HG03432 (cell line): ENCODE measurements at regions not wholly inside any gene's neighbourhood (a gene's known extent, or its start where the extent isn't known, plus 50 kb on each side); places are given as distances from the start of the nearest gene placed in this dataset.
"Not testable (repeated sequence)": the region's sequence is repeated elsewhere in the genome, so short reads cannot be mapped to it uniquely, and the experiment has no call there.

Experiments used
- ATAC-seq: cut with Tn5 transposase; IDR thresholded peaks from one replicate; pipeline ENCODE4 v1.9.1; 2021; ENCODE audit warnings: mild to moderate bottlenecking, moderate library complexity; ENCODE audit not compliant: unreplicated experiment

DNA sequence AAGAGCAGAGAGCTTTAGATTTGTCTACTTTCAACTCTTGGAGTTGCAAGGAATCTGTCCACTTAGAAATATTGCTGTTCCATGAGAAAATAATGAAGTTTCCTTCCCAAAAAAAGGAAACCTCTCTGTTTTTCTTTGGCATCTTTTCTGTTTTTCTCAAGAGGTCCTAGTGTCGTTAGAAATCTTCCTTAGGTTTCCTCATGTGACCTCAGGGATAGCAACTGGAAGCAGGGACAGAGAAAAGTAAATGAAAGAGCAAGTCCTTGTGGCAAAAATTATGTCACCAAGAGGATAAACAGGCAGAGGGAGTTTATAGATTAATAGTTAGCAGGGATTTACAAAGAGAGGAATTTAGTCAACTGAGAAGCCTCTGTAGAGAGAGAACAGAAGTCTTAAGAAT is 478.4 kb upstream of the ADGRL3 start:
- ATAC-seq = no peak

DNA sequence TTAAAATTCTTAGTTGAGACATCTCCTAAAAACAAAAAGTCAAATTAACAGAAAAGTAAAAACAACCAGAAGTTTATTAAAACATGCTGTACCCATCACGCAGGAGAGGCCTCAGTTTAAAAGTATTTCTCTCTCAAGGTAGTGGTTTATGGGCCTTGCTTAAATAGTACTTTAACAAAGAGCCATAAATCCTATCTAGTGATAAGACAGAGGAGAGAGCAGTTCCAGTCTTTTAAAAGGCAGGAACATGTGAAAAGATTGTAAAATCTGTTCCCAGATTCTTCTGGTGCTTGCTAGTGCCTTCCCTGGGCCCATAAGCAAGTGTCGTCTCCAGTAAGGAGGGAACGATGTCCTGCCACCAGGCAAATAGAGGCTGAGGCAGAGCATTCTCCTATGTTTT is 476.3 kb upstream of the ADGRL3 start:
- no peak for ATAC-seq

DNA sequence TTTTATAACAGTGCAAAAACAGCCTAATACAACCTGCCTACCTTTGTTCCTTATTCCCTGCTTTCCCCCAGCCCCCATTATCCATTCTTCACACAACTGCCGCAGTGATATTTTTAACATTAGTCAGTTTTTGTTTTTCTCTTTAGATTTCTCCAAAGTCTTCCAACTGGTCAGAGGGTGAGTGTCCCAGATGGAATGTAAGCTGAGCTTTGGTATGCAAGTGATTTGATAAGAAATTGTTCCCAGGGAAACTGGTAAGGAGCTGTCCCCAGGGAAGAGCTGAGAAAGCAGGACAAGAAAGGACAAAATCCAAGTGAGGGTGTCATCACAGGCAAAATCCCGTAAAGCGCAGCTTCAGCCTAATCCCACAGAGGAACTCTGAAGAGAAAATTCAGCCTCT is 475.5 kb upstream of the ADGRL3 start:
- no peak for ATAC-seq

DNA sequence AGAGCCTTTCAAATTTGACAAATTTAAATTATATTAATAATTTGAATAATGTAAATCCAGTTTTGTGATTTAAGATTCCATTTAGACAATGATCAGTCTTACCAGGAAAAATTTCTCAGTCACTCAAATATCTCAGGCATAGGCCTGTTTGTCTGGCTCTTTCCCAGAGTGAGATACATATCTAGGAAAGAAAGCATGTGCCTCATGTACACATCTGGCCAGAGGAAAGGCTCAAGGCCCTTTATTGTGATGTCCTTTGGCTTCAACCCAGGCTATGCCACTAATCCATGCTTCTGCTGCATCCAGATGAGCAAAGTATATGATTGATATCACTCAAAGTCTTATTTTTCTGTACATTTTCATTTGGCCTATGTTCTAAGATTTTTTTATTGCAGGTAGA is 473.3 kb upstream of the ADGRL3 start:
- no peak for ATAC-seq

DNA sequence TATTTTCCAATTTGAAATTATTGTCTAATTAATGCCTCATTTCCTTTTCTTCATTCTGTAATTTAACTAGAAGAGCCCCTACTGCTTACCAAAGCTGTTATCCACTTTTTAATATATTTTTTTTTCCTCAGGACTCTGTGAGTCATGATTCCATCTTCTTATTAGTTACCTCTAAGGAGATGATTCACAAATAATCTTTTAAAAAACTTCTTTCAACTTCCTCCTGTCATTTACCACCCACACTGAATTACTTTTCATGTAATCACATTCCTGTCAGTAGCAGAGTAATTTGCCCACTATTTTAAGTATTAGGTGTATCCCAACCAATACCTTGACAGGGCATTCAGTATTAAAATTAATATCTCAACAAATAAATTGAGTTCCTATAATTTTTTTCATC is 470.9 kb upstream of the ADGRL3 start:
- no peak for ATAC-seq

DNA sequence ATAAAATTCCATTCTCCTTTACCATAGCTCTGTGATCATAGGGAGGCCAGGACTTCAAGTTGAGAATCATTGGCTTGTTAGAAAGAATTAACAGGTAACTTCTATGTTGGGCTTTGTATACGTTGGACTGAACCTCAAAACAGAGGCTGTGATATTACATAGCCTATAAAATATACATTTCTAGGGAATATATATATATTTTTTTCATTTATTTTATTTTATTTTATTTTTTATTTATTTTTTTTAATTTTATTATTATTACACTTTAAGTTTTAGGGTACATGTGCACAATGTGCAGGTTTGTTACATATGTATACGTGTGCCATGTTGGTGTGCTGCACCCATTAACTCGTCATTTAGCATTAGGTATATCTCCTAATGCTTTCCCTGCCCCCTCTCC is 470.4 kb upstream of the ADGRL3 start:
- not testable (repeated sequence) for ATAC-seq

DNA sequence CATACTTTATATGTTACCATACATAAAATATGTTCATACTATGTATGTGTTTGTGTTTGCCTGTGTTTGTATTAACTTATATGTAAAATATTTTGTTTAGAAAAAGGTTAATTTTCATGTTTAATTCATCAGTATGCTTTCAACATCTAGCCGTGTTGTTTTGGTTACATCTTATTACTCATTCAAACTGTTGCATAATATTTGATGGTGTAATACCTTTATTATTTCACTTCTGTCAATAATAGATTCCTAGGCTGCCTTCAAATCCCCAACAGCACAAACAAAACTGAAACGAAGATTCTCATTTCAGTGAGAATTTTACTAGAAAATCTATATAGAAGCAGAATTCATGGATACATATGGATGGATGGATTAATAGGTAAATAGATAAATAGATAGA is 462.3 kb upstream of the ADGRL3 start:
- no peak for ATAC-seq

DNA sequence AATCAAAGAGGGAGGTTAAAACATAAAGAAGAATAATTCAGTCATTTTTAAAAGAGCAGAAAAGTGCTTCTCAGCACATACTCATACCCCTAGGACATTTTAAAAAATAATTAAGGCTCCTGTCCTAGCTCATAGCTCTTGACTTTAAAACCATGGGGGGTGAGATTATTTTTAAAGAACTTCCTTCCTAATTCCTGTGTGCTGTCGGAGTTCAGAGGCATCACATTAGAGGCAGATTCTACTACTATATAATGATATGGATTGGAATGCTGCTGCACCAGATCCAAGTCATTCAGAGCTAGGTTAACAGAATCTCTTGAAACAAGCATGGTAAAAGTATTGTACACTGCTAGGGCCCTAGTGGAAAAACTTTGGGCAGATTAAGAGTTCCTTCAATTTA is 456.5 kb upstream of the ADGRL3 start:
- no peak for ATAC-seq

DNA sequence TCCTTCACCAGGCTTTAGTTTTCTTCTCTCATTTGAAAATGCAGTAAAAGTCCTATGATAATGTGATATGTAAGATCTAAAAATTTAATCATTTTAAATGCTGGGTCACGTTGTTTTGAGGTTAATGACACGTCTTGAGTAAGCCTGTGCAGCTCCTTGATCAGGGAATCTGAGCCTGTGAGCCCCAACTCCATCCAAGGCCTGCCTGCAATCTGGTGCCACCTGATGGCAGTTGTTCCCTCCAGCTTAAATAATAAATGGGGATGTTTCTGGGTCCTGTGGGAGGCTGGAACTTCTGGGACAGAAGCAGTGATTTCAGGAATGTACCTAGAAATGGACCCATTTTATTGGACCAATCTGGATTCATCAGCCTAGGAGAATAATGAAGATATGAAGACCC is 455.4 kb upstream of the ADGRL3 start:
- no peak for ATAC-seq

DNA sequence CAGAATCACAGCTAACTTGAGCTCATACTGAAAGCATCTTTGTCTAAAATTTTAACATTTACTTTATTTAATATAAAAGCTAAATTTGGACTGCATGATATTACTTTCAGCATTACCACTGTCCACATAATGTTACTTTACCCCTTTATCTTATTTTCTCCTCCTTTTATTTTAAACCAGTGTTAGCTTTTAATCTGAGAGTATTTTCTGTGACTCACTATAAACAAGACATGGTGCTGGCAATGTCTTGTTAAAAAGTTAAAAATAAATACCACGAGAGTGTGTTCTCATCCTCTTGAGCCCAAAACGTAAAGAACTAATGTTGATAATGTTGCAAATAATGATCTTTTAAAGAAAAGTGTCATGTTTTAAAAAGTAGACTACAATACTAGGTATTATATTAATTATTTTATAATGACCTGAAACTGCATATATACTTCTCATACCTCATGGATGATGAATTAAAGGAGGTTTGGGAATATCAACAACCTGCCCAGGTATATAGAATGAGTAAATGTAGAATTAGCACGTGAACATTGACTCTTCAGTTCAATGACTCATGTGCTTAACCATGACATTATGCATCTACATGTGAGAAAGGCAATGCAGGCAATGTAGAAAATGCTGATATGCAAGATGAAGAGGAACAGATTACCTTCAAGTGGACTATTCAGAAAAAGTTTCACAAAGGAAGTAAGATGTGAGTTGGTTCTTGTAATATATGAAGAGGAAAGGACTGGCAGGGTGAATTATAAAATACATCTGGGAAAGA is 454.1 kb upstream of the ADGRL3 start:
- no peak for ATAC-seq

DNA sequence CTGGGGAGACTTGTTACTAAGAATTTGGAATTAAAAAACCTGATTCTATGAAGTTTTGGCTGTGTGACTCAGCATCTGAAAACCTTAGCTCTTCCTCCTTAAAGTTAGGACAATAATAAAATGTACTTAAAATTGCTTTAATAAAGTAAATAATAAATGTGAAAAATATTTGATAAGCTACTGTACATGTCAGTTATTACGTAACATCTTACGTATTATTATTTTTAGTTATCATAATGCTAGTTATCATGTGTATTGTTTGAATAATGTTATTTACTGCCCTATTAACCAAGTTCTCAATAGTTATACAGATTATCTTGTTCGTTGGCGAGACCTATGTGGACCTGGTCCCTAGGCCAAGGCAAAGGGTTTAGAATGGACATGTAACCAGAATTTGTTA is 449.2 kb upstream of the ADGRL3 start:
- no peak for ATAC-seq

DNA sequence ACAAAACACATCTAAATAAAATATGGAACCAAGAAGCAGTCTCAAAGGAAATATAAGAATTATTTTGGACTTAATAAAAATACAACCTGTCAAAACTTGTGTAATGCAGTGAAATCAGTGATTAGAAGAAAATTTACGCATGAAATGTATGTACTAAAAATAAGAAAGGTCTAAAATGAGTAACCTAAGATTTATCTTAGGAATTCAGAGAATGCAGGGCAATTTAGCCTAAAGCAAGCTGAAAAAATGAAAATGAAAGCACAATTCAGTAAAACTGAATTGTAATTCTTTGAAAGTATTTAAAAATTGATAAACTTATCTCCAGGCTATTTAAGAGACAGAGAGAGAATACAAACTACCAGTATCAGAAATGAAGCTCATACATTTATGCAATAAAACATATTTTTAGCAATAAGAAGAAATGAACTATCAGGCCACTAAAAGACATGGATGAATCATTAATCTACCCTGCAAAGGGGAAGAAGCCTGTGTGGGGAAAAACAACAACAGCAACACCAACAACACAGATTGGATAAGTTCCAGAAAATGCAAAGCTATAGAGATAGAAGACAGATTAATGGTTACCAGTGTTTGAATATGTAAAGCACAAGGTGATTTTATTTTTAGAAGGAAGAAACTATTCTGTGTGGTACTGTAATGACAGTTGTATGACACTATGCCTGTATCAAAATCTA is 442.0 kb upstream of the ADGRL3 start:
- ATAC-seq = no peak

DNA sequence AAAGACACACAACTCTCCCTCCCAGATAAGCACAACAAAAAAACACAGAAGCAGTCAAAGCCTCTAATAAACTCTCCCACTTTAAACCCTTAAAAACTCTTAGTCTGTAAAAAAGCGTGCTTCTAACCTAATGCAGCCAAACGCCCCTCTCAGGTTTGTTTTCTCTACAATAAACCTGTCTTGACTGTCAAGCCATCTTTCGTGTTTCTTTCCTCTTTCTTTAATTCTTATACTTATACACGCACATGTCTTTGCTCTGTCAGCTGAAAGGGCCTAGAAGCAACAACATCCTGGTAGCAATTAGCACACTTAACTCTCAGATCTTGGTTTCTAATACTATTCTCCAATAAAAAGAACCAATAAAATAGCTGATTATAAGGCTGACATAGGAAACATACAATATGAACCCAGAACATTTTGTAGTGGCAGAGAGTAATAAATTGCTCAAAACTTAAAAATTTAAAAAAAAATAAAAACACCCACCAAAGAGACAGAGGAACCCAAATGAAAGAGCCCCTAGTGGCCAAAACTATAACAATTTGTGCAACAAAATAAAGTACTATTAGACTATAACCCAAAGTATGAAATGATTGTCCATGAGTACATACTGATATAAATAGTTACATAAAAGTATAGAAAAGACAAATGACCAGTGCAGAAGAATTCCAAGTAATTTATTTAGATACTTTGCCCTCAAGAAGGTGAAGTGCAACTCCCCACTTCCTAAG is 440.4 kb upstream of the ADGRL3 start:
- no peak for ATAC-seq

DNA sequence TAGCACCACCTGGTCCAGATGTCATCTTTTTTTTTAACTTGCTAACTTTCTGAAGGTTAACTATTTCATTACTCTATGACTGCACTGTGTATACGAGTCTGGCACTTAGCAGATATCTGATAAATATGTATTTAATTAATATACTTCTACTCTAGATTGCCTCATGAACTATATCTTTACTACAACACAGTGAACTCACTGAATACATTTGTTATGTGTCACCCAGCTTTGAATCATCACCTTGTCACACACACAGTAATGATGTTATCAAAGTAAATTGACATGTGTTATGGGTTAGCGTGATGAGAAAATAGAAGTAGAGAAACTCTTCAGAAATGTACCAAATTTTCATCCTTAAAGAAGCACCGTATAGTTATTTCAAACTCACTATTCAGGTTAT is 419.3 kb upstream of the ADGRL3 start:
- no peak for ATAC-seq

DNA sequence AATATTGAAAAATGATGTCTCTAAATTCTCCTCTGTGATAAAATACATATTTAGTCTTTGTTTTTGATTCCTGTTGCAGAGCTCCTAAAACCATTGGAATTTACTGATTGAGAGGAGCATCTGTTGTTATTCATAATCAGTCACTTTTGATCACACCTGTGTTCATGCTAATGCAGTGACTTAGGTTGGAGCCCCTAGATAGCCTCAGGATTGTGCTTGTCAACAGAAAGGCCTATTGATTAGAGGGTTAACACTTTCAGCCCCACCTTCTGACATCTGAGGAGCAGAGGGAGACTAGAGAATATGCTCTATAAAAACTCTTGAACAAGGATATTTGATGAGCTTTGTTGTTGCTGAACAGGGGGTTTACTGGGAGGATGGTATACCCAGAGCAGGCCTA is 409.5 kb upstream of the ADGRL3 start:
- ATAC-seq = no peak

DNA sequence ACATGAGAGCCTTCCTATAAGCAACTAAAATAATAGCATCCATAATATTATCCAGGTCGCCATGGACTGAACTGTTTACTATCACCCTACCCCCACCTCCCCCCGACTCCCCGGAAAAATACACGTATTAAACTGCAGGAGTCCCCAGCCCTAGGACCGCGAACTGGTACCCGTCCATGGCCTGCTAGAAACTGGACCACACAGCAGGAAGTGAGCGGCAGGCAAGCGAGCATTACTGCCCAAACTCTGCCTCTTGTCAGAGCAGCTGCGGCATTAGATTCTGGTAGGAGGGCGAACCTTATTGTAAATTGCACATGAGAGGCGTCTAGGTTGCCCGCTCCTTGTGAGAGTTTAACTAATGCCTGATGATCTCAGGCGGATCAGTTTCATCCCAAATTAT is 405.8 kb upstream of the ADGRL3 start:
- no peak for ATAC-seq

DNA sequence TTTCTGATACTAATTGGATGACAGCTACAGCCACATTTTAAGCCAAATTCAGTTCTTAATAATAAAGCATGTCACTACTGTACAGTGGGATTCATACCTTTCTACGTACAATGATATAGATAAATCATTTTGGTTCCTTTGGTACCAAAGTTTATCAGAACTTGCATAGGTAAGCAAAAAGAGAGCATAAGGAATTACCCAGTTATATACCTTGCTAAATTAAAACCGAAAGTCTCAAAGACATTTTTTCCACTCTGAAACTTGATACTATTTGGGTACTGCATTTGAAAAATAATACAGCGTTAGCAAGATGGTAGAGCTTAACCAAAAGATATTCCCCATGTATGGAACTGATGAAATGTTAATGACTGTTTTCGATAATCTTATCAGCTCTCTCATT is 400.9 kb upstream of the ADGRL3 start:
- no peak for ATAC-seq

DNA sequence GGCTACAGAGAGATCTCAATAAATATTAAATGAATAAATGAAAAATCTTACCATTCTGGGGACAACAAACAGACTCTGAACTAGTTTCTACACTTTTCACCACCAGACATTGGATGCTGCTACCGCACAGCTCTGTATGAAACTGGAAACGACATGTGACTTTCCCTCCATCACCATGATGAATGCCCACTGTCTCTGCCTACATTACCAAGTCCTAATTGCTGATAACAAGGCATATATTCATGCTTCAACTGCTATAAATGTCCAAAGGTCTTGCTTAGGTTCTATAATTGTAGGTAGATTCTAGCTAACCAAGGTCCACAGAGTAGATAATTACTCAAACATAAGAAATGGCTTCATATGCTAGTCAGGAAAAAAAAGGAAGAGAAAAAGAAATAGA is 399.4 kb upstream of the ADGRL3 start:
- ATAC-seq = no peak

DNA sequence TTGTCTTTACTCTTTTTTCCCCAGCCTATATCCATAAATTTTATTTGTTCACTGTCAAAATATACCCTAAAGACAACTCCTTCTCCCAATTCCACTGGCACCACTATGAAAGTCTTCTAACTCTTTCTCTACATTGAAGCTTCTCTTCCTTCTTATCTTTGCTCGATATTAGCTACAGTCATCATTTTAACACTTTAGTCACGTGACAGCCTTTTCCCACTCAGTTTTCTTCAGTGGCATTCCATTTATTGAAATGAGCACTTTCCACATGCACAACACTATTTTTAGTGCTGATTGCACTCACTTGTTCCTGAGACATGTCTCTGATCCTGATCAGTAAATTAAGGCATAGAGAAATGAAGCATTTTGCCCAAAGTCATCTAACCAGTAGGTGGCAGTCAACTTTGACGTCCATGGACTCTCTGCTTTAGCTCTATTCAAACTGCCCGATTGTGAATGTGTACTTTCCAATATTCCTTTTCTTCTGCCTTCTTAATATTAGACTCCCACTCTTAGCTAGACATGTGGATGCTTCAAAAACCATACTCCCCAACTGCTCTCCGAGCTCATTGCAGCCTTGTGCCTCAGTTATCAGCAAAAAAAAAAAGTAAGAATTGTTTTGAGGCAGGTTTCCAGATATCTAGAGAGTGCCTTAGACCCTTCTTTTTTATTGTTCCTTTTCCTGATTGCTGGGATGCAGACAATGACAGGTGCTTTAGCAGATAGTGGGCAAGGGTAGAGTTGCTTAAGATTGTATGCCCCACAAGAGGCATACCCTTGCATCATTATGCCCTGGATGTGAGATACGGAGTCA is 394.4 kb upstream of the ADGRL3 start:
- ATAC-seq = peak; percentile 78

DNA sequence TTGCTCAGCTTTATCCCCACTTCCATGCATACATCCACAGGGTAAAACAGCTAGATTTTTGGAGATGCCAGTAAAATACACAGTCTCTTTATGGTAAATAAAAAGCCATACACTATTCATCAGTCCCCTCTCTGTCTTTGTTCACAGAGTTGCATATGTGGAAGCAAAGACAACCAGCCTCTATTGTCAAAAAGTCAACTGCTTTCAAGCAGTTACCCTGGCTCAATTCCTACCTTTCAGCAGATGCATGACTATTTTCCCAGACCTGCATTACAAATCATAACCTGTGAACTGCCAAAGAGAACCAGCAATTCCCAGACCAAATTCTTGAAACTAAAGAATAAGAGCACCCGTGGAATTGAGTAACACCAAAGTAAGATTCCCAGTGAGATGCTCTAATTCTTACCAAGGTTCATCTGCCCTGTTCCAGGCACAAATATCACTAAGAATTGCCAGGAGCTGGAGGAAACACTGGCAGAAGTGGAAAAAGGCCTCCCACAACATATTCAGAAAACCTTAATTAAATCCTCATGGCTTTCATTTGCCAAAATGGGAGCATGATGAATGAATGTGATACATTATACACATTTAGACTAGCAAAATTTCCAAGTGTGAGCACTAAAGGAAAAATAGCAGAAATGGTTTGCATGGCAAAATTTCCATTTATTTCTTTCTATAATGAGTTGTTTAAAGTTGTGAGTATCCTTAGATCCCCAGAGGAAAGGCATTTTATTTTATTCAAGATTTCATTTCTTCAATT is 391.2 kb upstream of the ADGRL3 start:
- no peak for ATAC-seq

DNA sequence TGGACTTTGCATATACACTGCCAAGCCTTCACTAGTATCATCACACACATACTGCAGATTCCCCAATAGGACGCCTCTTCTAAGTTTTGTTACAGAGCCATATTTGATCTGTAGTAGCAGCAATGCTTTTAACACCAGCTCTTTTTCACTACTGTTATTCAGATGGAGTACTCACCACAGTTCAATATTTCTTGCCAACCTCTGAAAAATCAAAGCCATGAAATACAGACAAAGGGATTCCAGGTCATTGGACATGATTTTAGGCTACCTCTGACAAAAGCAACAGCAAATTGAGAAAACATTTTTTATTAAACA is 390.7 kb upstream of the ADGRL3 start:
- ATAC-seq = no peak
